Psoas muscle (tissue), 7 donors: ENCODE measurements at regions not wholly inside any gene's neighbourhood (a gene's known extent, or its start where the extent isn't known, plus 50 kb on each side); places are given as distances from the start of the nearest gene placed in this dataset.

Experiments used
- ATAC-seq, 4 donors: fragments of 200-7000 bp; cut with Tn5 transposase; one replicate each; pipeline ENCODE4 v1.9.1; 2020; ENCODE audit warnings: moderate library complexity in 3 of 4, mild to moderate bottlenecking in 2 of 4
- DNase-seq, 2 donors: peaks; one replicate each; pipeline ENCODE4 v3.0.0-alpha.2; 2020
- H3K27ac ChIP-seq: fragments of 200-600 bp; one replicate; pipeline ENCODE4 v1.8.0; 2022
- H3K27me3 ChIP-seq, 3 donors: fragments of 200-600 bp in 1 of 3; one replicate each; pipeline versions ENCODE4 v1.6.1 to v1.8.0; 2013 to 2022; ENCODE audit warnings: low read length in 2 of 3, mild to moderate bottlenecking in 2 of 3, moderate library complexity in 1 of 3; ENCODE audit not compliant: insufficient read depth in 3 of 3
- H3K36me3 ChIP-seq, 2 donors: fragments of 200-600 bp in 1 of 2; one replicate each; pipeline versions ENCODE4 v1.6.1 to v1.8.0; 2013 to 2022; ENCODE audit warnings: low read depth in 1 of 2, mild to moderate bottlenecking in 1 of 2, moderate library complexity in 1 of 2; ENCODE audit not compliant: insufficient read depth in 1 of 2
- H3K4me1 ChIP-seq: fragments of 200-600 bp; one replicate; pipeline ENCODE4 v1.8.0; 2022
- H3K4me3 ChIP-seq: fragments of 200-600 bp; one replicate; pipeline ENCODE4 v1.8.0; 2022; ENCODE audit warnings: mild to moderate bottlenecking
- H3K9me3 ChIP-seq: fragments of 200-600 bp; one replicate; pipeline ENCODE4 v1.8.0; 2022
- CTCF ChIP-seq: fragments of 200-600 bp; IDR thresholded peaks from one replicate; pipeline ENCODE4 v1.8.0; 2022; ENCODE audit warnings: antibody characterized with exemption
- WGBS, 3 donors: extraction: QIAGEN DNeasy Blood & Tissue Kit; methylation state at CpG; one replicate each; pipeline versions ENCODE4 v1.1.6 to v1.1.7; 2013; 5-methylcytosine and 5-hydroxymethylcytosine counted together
- intact Hi-C, 2 donors: fragments of 100-400 bp; cut with DNase I; formaldehyde crosslinking; loops; one replicate each; pipeline versions ENCODE4 v1.11.0 to v1.14.2; 2022
- donor health status: healthy with polysubstance abuse.
- donor health status: DM: no; HTN: no; CAD: no; lungs with moderate emphysema.
- donor health status: Bipolar disorder and iron deficiency.
- donor health status: healthy.
- donor health status: DM: yes; HTN: yes; CAD: no.
- donor health status: DM: no; HTN: no; CAD: no.
- donor health status: DM: yes; HTN: yes; CAD: no.

GRCh38 chr5:133797167-133797566, 171.3 kb downstream of the C5orf15 start:
- TF ChIP-seq CTCF: no peak
- DNase-seq (no peak), ATAC-seq (no peak)
- Histone ChIP-seq H3K9me3 (no peaks in the 10 kb centered on the region), H3K4me1 (peaks cover 3% of the 10 kb centered on the region), H3K36me3 (no peaks in the 10 kb centered on the region), H3K4me3 (no peak overlapping the region), H3K27me3 (no peaks in the 10 kb centered on the region), H3K27ac (no peak overlapping the region)
- intact Hi-C loops: no loop called here

GRCh38 chr5:133796186-133796585, 172.2 kb downstream of the C5orf15 start:
- Histone ChIP-seq H3K4me1 (no peaks in the 10 kb centered on the region), H3K4me3 (no peak overlapping the region), H3K27ac (no peak overlapping the region), H3K27me3 (no peaks in the 10 kb centered on the region), H3K9me3 (no peaks in the 10 kb centered on the region), H3K36me3 (no peaks in the 10 kb centered on the region)
- no peak for ATAC-seq
- 57 to 77% (median 69%) methylated on average over 5 of the region's 5 CpGs for WGBS, 3 donors
- no peak for TF ChIP-seq CTCF
- no peak for DNase-seq
- intact Hi-C loops: no loop called here

- no peak for TF ChIP-seq CTCF
- no peak overlapping the region for H3K27ac ChIP-seq
- H3K4me1 ChIP-seq: no peaks in the 10 kb centered on the region
- ATAC-seq (no peak), DNase-seq (no peak)
- H3K9me3 ChIP-seq: no peaks in the 10 kb centered on the region
- H3K4me3 ChIP-seq: no peak overlapping the region
- 59 to 68% (median 62%) methylated on average over 8 of the region's 8 CpGs for WGBS, 3 donors
- intact Hi-C loops: no loop called here
- no peaks in the 10 kb centered on the region for H3K27me3 ChIP-seq
- no peaks in the 10 kb centered on the region for H3K36me3 ChIP-seq
Measured at GRCh38 chr5:133794771-133795415, 173.5 kb downstream of the C5orf15 start.

GRCh38 chr5:133793756-133794465, 174.5 kb downstream of the C5orf15 start:
- no peak for DNase-seq
- ATAC-seq: no peak
- no peak for TF ChIP-seq CTCF
- Histone ChIP-seq H3K27me3 (no peaks in the 10 kb centered on the region), H3K27ac (no peak overlapping the region), H3K36me3 (no peaks in the 10 kb centered on the region), H3K9me3 (no peaks in the 10 kb centered on the region), H3K4me3 (no peak overlapping the region), H3K4me1 (no peaks in the 10 kb centered on the region)
- 79 to 83% (median 83%) methylated on average over 8 of the region's 8 CpGs for WGBS, 3 donors
- intact Hi-C loops: no loop called here
